ENCODE measurements at regions not wholly inside any gene's neighbourhood (a gene's known extent, or its start where the extent isn't known, plus 50 kb on each side); places are given as distances from the start of the nearest gene placed in this dataset.
"Not testable (repeated sequence)": the region's sequence is repeated elsewhere in the genome, so short reads cannot be mapped to it uniquely, and the experiment has no call there.

DNA sequence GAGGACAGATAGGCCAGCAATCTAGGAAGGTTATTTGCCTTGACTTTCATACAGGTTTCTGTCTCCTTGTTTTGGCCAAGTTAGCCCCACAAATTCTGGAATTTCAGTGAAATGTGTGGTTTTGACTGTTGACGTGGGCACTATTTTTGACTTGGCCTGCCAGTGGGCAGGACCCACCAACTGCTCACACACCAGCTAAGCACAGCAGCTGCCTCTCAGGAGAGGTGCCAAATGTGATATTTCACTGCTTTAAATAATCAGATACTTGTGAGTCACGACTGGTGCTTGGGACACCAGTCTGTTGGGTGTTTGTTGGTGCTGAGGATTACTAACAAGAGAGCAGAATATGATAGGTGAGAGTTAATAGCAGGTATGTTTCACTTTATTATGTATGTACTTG, 409.7 kb upstream of the MTPN start:
- intact Hi-C loops (cut with DNase I; ENCODE audit: low total_unique reads): no loop called here
- TF ChIP-seq POLR2AphosphoS5 (IDR thresholded peaks at IDR 0.05) (no peak), POLR2A (IDR thresholded peaks at IDR 0.05) (no peak), EP300 (IDR thresholded peaks at IDR 0.05; ENCODE audit: low read depth) (no peak)
- TF ChIP-seq, protein P1, sequence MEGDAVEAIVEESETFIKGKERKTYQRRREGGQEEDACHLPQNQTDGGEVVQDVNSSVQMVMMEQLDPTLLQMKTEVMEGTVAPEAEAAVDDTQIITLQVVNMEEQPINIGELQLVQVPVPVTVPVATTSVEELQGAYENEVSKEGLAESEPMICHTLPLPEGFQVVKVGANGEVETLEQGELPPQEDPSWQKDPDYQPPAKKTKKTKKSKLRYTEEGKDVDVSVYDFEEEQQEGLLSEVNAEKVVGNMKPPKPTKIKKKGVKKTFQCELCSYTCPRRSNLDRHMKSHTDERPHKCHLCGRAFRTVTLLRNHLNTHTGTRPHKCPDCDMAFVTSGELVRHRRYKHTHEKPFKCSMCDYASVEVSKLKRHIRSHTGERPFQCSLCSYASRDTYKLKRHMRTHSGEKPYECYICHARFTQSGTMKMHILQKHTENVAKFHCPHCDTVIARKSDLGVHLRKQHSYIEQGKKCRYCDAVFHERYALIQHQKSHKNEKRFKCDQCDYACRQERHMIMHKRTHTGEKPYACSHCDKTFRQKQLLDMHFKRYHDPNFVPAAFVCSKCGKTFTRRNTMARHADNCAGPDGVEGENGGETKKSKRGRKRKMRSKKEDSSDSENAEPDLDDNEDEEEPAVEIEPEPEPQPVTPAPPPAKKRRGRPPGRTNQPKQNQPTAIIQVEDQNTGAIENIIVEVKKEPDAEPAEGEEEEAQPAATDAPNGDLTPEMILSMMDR (IDR thresholded peaks at IDR 0.05): no peak
- no peaks in the 10 kb centered on the region for H3K27me3 ChIP-seq
- in situ Hi-C loops (cut with MboI; ENCODE audit: low pct_ligation_motif_present in 1 of 4, low pct_unique_long_range_greater_than_20kb in 1 of 4, low sequenced_read_pairs in 3 of 4): no loop called here
- H3K4me3 ChIP-seq: no peak overlapping the region
- 45% methylated on average over 2 of the region's 2 CpGs; no CpG with 5 or more reads in 1 of the 2 donors for WGBS, 2 donors (ENCODE audit: low coverage in 1 of 2)
- no peak overlapping the region for H3K27ac ChIP-seq
- no peak for DNase-seq
- H3K9me3 ChIP-seq: no peaks in the 10 kb centered on the region
- H3K36me3 ChIP-seq: no peaks in the 10 kb centered on the region
- no peaks in the 10 kb centered on the region for H3K4me1 ChIP-seq

DNA sequence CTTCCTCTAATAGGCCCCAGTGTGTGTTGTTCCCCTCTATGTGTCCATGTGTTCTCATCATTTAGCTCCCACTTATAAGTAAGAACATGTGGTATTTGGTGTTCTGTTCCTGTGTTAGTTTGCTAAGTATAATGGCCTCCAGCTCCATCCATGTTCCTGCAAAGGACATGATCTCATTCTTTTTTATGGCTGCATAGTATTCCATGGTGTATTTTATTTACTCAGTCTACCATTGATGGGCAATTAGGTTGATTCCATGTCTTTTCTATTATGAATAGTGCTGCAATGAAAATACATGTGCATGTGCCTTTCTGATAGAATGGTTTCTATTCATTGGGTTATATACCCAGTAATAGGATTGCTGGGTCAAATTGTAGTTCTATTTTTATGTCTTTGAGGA, 394.2 kb upstream of the MTPN start:
- H3K4me1 ChIP-seq; in situ Hi-C loops (cut with MboI; ENCODE audit: low pct_ligation_motif_present in 1 of 4, low pct_unique_long_range_greater_than_20kb in 1 of 4, low sequenced_read_pairs in 3 of 4); intact Hi-C loops (cut with DNase I; ENCODE audit: low total_unique reads); H3K27me3 ChIP-seq; H3K27ac ChIP-seq; DNase-seq; H3K9me3 ChIP-seq; H3K4me3 ChIP-seq; H3K36me3 ChIP-seq: not testable (repeated sequence)

DNA sequence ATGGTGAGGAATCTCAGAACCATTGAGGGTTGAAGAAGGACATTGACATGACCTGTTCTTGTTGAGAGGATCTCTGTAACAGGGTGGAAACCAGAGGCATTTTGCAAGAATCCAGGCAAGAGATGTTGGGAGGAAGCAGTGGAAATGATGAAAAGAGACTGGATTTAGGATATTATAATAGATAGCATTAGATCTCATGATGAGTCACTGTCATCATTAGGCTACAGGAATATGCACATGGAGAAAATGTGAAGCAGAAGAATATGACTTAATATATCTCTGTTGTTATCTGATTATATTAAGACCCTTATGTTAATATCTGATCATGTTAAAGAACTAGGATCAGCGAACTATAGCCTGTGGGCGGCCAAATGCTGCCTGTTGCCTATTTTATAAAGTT, 393.0 kb upstream of the MTPN start:
- intact Hi-C loops (cut with DNase I; ENCODE audit: low total_unique reads): no loop called here
- no peaks in the 10 kb centered on the region for H3K9me3 ChIP-seq
- in situ Hi-C loops (cut with MboI; ENCODE audit: low pct_ligation_motif_present in 1 of 4, low pct_unique_long_range_greater_than_20kb in 1 of 4, low sequenced_read_pairs in 3 of 4): no loop called here

DNA sequence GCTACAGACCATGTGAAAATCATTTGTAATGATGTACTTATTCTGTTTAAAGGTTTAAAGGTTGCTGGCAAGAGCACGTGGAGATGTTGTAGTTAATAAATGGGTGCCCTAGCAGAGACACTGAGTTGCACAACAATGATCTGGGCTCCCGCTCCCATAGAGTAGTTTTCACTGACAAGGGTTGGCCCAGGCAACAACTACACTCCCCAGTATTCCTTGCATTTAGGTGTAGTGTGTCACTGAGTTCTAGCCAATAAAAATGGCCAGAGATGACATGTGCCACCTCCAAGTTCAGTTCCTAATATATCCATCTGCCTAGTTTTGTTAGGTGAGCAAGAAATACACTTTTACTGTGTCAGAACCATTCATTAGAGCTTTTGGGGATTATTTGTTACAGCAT, 392.1 kb upstream of the MTPN start:
- H3K36me3 ChIP-seq: no peaks in the 10 kb centered on the region
- intact Hi-C loops (cut with DNase I; ENCODE audit: low total_unique reads): no loop called here
- H3K9me3 ChIP-seq: no peaks in the 10 kb centered on the region
- DNase-seq: no peak
- no peaks in the 10 kb centered on the region for H3K27me3 ChIP-seq
- H3K27ac ChIP-seq: no peak overlapping the region
- in situ Hi-C loops (cut with MboI; ENCODE audit: low pct_ligation_motif_present in 1 of 4, low pct_unique_long_range_greater_than_20kb in 1 of 4, low sequenced_read_pairs in 3 of 4): no loop called here
- no peak overlapping the region for H3K4me3 ChIP-seq
- TF ChIP-seq, protein P1 (IDR thresholded peaks at IDR 0.05): no peak
- TF ChIP-seq POLR2AphosphoS5 (IDR thresholded peaks at IDR 0.05): no peak
- TF ChIP-seq POLR2A (IDR thresholded peaks at IDR 0.05): no peak
- TF ChIP-seq EP300 (IDR thresholded peaks at IDR 0.05; ENCODE audit: low read depth): no peak
- H3K4me1 ChIP-seq: no peaks in the 10 kb centered on the region
- WGBS, 2 donors (ENCODE audit: low coverage in 1 of 2): 74 to 83% methylated on average over 2 of the region's 2 CpGs

More for the DNA sequence above, 393.0 kb upstream of the MTPN start:
- no peak overlapping the region for H3K4me3 ChIP-seq
- H3K27ac ChIP-seq: no peak overlapping the region
- 95 to 96% methylated on average over 2 of the region's 2 CpGs for WGBS, 2 donors (ENCODE audit: low coverage in 1 of 2)
- DNase-seq: no peak
- no peaks in the 10 kb centered on the region for H3K36me3 ChIP-seq
- H3K27me3 ChIP-seq: no peaks in the 10 kb centered on the region
- TF ChIP-seq EP300 (IDR thresholded peaks at IDR 0.05; ENCODE audit: low read depth): no peak
- no peaks in the 10 kb centered on the region for H3K4me1 ChIP-seq

DNA sequence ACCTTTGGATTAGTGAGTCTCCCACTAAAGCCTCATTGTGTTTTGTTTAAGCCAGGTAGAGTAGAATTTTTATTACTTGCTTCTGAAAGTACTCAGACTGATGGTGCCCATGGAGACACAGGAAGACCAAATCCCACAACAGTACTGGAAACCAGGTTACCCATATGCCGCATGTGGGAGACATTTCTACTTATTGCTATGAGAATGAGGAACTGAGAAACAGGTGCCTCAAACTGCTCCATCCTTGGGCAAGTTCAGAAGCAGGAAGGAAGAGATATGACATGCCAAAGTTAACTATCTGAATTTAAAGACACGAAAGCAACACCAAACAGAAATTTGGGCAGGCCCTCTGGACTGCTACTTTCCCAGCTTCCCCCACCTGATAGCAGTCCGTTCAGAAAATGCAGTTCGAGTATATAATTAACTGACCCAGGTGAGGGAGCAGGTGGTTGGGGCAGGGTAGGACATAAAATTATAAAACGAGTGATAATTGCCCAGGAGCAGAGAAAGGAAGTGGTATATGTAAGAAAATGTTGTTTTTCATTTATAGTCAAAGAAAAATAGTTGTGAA, 382.3 kb upstream of the MTPN start:
- Histone ChIP-seq H3K27me3 (no peaks in the 10 kb centered on the region), H3K9me3 (peaks cover 0 to 3% of the 10 kb centered on the region in 2 donors), H3K4me3 (no peak overlapping the region), H3K36me3 (no peaks in the 10 kb centered on the region), H3K4me1 (no peaks in the 10 kb centered on the region), H3K27ac (no peak overlapping the region)
- WGBS, 2 donors (ENCODE audit: low coverage in 1 of 2): 34 to 42% methylated on average over 4 to 5 of the region's 5 CpGs
- intact Hi-C loops (cut with DNase I; ENCODE audit: low total_unique reads) (no loop called here), in situ Hi-C loops (cut with MboI; ENCODE audit: low pct_ligation_motif_present in 1 of 4, low pct_unique_long_range_greater_than_20kb in 1 of 4, low sequenced_read_pairs in 3 of 4) (no loop called here)
- TF ChIP-seq, protein P1 (IDR thresholded peaks at IDR 0.05): no peak
- TF ChIP-seq POLR2A (IDR thresholded peaks at IDR 0.05) (no peak), POLR2AphosphoS5 (IDR thresholded peaks at IDR 0.05) (no peak), EP300 (IDR thresholded peaks at IDR 0.05; ENCODE audit: low read depth) (no peak)
- peak; percentile 7 for DNase-seq

All from transverse colon (tissue), 4 donors.